ES-I3 (cell line): ENCODE measurements at regions not wholly inside any gene's neighbourhood (a gene's known extent, or its start where the extent isn't known, plus 50 kb on each side); places are given as distances from the start of the nearest gene placed in this dataset.

Experiments used
- H3K36me3 ChIP-seq: 2 replicates; pipeline ENCODE4 v1.6.1; 2013; ENCODE audit warnings: mild to moderate bottlenecking, low read length, control low read depth, moderate library complexity; ENCODE audit not compliant: insufficient read depth
- H3K4me1 ChIP-seq: 2 replicates; pipeline ENCODE4 v1.6.1; 2013; ENCODE audit warnings: mild to moderate bottlenecking, control low read depth, low read length; ENCODE audit not compliant: insufficient read depth
- H3K9ac ChIP-seq: 2 replicates; pipeline ENCODE4 v1.6.1; 2013; ENCODE audit warnings: low read depth, mild to moderate bottlenecking, low read length, moderate library complexity
- H3K9me3 ChIP-seq: 2 replicates; pipeline ENCODE4 v1.6.1; 2013; ENCODE audit warnings: mild to moderate bottlenecking, low read length, moderate library complexity; ENCODE audit not compliant: control insufficient read depth, insufficient read depth

DNA sequence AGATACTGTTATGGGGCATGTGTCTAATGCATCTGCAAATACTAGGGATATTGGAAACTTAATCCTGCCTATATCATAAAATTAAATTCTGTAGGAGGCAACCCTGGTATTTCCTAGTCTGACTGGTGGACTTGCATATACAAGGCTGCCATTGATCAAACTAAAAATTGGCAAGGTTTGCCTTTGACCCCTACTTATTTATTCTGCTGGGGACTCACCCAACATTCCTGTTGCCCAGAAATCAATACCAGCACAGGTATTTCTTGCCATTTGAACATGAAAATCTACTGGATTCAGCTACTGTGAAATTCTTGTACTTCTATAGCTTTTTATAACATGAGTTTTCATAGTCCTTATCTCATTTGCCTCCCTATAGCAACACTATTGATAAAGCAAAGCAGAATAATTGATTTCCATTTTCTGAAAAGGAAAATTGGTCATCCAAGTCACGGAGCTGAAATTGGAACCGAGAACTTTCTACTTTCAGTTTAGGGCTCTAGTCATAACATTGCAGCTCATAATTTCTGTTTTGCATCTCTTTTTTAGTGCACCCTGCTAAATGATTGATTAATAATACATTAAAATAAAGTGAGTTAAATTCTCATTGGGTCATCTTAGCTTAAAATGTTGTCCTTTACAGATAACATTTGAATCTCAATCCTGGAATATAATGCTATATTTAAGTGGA, 365.2 kb downstream of the MFSD1 start:
- no peaks in the 10 kb centered on the region for H3K4me1 ChIP-seq
- no peak overlapping the region for H3K9ac ChIP-seq

GRCh38 chr3:159168788-159169187, 366.9 kb downstream of the MFSD1 start:
- no peaks in the 10 kb centered on the region for H3K4me1 ChIP-seq
- no peak overlapping the region for H3K9ac ChIP-seq
- no peaks in the 10 kb centered on the region for H3K9me3 ChIP-seq
- no peaks in the 10 kb centered on the region for H3K36me3 ChIP-seq

More for the DNA sequence above, 365.2 kb downstream of the MFSD1 start:
- Histone ChIP-seq H3K9me3 (no peaks in the 10 kb centered on the region), H3K36me3 (no peaks in the 10 kb centered on the region)

GRCh38 chr3:159169828-159170227, 368.0 kb downstream of the MFSD1 start:
- no peaks in the 10 kb centered on the region for H3K36me3 ChIP-seq
- H3K9ac ChIP-seq: no peak overlapping the region
- H3K9me3 ChIP-seq: no peaks in the 10 kb centered on the region
- no peaks in the 10 kb centered on the region for H3K4me1 ChIP-seq

DNA sequence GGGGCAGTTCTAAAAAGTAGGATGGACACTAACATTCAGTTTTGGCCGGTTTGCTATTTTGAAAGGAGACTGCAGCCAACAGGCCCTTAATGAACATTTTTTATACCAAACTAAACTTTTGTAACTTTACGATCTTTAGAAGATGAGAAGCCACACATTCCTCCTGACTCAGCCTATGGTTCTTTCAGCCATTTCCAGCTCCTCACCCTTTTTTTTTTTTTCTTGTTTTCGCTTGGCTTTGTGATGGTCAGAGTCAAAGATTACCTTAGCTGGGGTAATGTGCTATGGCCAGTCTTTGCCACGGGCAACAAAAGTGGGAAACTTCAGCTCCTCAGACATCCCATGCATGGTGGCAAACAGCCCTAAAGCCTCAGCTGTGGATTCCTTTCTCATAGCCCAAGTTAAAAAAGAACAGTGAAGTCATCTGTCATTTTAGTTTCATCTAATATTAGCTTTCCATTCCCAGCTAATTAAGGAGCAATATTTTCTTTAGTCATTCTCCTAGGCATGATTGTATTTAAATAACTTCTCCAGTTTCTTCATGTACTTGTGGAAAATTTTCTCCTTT, 368.7 kb downstream of the MFSD1 start:
- no peaks in the 10 kb centered on the region for H3K4me1 ChIP-seq
- no peaks in the 10 kb centered on the region for H3K36me3 ChIP-seq
- no peaks in the 10 kb centered on the region for H3K9me3 ChIP-seq
- H3K9ac ChIP-seq: no peak overlapping the region

DNA sequence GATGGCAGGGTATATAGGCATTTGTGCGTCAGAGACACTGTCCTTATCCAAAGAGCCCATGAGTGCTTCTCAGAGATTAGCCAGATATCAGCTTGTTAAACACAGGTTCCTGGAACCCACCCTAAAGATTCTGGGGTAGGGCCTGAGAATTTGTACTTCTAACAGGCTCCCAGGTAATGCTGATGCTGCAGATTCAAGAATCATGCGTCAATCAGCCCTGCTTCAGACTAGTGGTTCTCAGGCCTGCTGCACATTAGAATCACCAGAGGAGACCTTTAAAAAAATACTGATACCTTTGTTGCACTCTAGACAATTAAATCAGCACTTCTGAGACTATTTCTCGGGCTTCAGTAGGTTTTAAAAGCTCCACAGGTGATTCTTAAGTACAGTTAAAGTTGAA, 369.5 kb downstream of the MFSD1 start:
- Histone ChIP-seq H3K9ac (no peak overlapping the region), H3K9me3 (no peaks in the 10 kb centered on the region), H3K4me1 (no peaks in the 10 kb centered on the region)

DNA sequence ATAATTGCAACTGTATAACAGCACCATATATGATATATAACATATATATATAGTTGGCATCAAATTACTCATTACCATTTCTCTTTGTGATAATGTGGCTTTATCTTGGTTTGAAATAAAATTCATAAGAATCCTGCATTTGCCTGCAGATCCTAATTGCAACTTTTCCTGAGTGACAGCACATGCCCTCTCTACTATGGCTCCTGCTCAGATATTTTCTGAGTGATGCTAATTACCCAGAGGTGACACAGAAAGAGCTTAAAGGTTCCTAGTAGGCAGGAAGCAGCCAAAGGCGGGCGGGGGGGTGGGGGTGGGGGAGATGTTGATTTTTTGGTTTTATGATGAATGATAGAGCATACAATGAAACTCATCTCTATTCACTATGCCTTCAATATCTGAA, 370.6 kb downstream of the MFSD1 start:
- no peak overlapping the region for H3K9ac ChIP-seq
- no peaks in the 10 kb centered on the region for H3K36me3 ChIP-seq
- H3K4me1 ChIP-seq: no peaks in the 10 kb centered on the region
- no peaks in the 10 kb centered on the region for H3K9me3 ChIP-seq

More for the DNA sequence above, 369.5 kb downstream of the MFSD1 start:
- no peaks in the 10 kb centered on the region for H3K36me3 ChIP-seq

DNA sequence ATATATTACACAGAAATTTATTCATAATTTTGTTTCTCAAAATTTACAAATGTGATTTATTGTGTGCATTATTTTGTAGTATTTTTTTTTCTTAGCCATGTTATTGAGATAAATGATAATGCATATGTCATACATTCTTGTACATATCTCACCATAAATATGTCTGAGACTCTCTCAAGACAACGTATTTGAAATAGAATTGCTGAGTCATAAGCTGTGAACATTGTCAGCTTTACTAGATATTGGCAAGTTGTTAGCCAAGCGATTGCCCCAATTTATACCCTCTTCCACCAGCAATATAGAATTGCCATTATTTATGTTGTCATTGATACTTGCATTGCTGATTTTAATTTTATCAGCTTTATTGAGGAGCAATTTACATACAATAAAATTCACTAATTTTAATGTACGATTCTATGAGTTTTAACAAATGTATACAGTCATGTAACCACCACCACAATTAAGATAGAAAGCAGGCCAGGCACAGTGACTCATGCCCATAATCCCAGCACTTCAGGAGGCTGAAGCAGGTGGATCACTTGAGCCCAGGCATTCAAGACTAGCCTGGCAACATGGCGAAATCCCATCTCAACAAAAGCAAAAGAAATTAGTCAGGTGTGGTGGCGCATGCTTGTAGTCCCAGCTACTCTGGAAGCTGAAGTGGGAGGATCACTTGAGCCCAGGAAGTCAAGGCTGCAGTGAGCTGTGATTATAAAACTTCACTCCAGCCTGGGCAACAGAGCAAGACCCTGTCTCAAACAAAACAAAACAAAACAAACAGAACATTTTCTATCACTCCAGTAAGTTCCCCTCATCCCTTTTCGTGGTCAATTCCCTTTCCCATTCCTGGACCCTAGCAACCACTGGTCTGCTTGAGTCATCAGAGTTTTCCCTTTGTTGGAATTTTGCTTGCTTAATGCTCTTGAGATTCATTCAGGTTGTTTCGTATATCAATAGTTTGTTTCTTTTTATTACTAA, 373.1 kb downstream of the MFSD1 start:
- Histone ChIP-seq H3K4me1 (no peaks in the 10 kb centered on the region), H3K36me3 (no peaks in the 10 kb centered on the region), H3K9ac (no peak overlapping the region), H3K9me3 (no peaks in the 10 kb centered on the region)

- no peaks in the 10 kb centered on the region for H3K36me3 ChIP-seq
- no peaks in the 10 kb centered on the region for H3K9me3 ChIP-seq
- H3K4me1 ChIP-seq: no peaks in the 10 kb centered on the region
- no peak overlapping the region for H3K9ac ChIP-seq
Observed at GRCh38 chr3:159178209-159178897, 376.5 kb downstream of the MFSD1 start.

GRCh38 chr3:159182961-159183360, 381.1 kb downstream of the MFSD1 start:
- Histone ChIP-seq H3K9me3 (no peaks in the 10 kb centered on the region), H3K9ac (no peak overlapping the region), H3K4me1 (no peaks in the 10 kb centered on the region), H3K36me3 (no peaks in the 10 kb centered on the region)

DNA sequence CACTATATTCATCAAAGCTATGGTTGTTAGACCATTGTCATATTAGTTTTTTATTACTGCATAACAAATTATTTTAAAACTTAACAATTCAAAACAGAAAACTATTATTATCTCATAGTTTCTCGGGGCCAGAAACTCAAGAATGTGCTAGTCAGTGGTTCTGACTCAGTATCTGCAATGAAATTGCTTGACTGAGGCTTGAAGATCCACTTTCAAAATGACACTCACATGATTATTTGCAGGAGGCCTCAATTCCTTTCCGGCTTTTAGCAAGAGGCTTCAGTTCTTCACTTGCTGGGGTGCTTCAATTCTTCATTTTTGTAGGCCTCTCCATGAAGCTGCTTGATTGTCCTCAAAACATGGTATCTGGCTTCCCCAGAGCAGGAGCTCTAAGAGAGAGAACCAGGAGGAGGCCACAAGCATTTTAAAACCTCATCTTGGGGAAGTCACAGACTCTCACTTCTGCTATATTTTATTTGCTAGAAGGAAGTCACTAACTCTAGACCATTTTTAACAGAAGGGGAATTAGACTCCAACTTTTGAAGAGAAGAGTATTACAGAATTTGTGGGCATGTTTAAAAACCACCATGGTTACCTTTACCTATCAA, 383.7 kb downstream of the MFSD1 start:
- Histone ChIP-seq H3K36me3 (no peaks in the 10 kb centered on the region), H3K9ac (no peak overlapping the region), H3K9me3 (no peaks in the 10 kb centered on the region), H3K4me1 (no peaks in the 10 kb centered on the region)

- no peaks in the 10 kb centered on the region for H3K4me1 ChIP-seq
- H3K9ac ChIP-seq: no peak overlapping the region
- no peaks in the 10 kb centered on the region for H3K9me3 ChIP-seq
- no peaks in the 10 kb centered on the region for H3K36me3 ChIP-seq
Observed at GRCh38 chr3:159186581-159186980, 384.7 kb downstream of the MFSD1 start.

DNA sequence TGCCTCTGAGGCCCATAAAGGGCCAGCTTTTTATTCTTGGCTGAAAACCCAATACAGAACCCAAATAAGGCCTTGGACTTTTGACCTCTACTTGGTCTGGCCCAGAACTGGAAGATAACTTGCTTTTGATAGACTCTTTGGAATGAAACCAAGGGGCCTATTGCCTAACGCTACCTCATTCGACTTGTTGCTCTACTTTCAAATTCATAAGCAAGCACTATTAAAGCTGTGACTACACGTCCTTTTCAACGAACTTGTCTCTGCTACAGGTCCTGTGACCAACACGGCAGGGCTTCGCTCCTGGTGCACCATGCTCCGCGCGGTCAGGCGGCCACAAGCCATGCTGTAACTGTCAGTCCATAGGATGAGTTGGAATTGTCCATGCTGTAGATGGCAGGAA, 385.4 kb downstream of the MFSD1 start:
- H3K9me3 ChIP-seq: no peaks in the 10 kb centered on the region
- no peaks in the 10 kb centered on the region for H3K4me1 ChIP-seq
- H3K9ac ChIP-seq: no peak overlapping the region
- H3K36me3 ChIP-seq: no peaks in the 10 kb centered on the region

- Histone ChIP-seq H3K9me3 (no peaks in the 10 kb centered on the region), H3K9ac (no peak overlapping the region), H3K36me3 (no peaks in the 10 kb centered on the region), H3K4me1 (no peaks in the 10 kb centered on the region)
Observed at GRCh38 chr3:159187706-159188105, 385.9 kb downstream of the MFSD1 start.
